Left ventricle myocardium inferior (tissue), 1 donor: ENCODE measurements at regions not wholly inside any gene's neighbourhood (a gene's known extent, or its start where the extent isn't known, plus 50 kb on each side); places are given as distances from the start of the nearest gene placed in this dataset.
A peak's percentile ranks its signal among the peaks of the same experiment; 100 is the strongest.

Experiments used
- DNase-seq: peaks from one replicate; pipeline ENCODE4 v3.0.0-alpha.2; 2020
- H3K27ac ChIP-seq: fragments of 200-600 bp; replicated peaks from 2 replicates; pipeline ENCODE4 v1.8.0; 2021
- H3K27me3 ChIP-seq: fragments of 200-600 bp; 2 replicates; pipeline ENCODE4 v1.8.0; 2021; ENCODE audit warnings: low read depth
- H3K36me3 ChIP-seq: fragments of 200-600 bp; 2 replicates; pipeline ENCODE4 v1.8.0; 2021
- H3K4me1 ChIP-seq: fragments of 200-600 bp; 2 replicates; pipeline ENCODE4 v1.8.0; 2021
- H3K4me3 ChIP-seq: fragments of 200-600 bp; 2 replicates; pipeline ENCODE4 v1.8.0; 2021; ENCODE audit warnings: mild to moderate bottlenecking, moderate library complexity
- H3K9me3 ChIP-seq: fragments of 200-600 bp; replicated peaks from 2 replicates; pipeline ENCODE4 v1.8.0; 2021
- CTCF ChIP-seq: fragments of 200-600 bp; IDR thresholded peaks from 2 replicates; pipeline ENCODE4 v1.8.0; 2021; ENCODE audit warnings: antibody characterized with exemption, mild to moderate bottlenecking, borderline replicate concordance
- intact Hi-C: fragments of 100-400 bp; cut with micrococcal nuclease; formaldehyde crosslinking; loops from one replicate; pipeline ENCODE4 v1.11.0; 2022
- donor health status: DM: no; HTN: yes; CAD: no; lungs with severe emphysema.

GRCh38 chr2:8550481-8550880, 131.4 kb upstream of the ID2 start:
- intact Hi-C loops: no loop called here
- Histone ChIP-seq H3K36me3 (no peaks in the 10 kb centered on the region), H3K9me3 (peaks cover 3% of the 10 kb centered on the region), H3K27me3 (no peaks in the 10 kb centered on the region), H3K4me3 (no peak overlapping the region), H3K4me1 (peaks cover 5% of the 10 kb centered on the region), H3K27ac (no peak overlapping the region)
- TF ChIP-seq CTCF: no peak
- DNase-seq: peak; percentile 6

GRCh38 chr2:8550937-8551621, 130.8 kb upstream of the ID2 start:
- no peak for TF ChIP-seq CTCF
- H3K9me3 ChIP-seq: peaks cover 3% of the 10 kb centered on the region
- intact Hi-C loops: no loop called here
- DNase-seq: no peak
- no peaks in the 10 kb centered on the region for H3K27me3 ChIP-seq
- no peaks in the 10 kb centered on the region for H3K36me3 ChIP-seq
- H3K27ac ChIP-seq: no peak overlapping the region
- H3K4me1 ChIP-seq: peaks cover under 1% of the 10 kb centered on the region
- H3K4me3 ChIP-seq: no peak overlapping the region

DNA sequence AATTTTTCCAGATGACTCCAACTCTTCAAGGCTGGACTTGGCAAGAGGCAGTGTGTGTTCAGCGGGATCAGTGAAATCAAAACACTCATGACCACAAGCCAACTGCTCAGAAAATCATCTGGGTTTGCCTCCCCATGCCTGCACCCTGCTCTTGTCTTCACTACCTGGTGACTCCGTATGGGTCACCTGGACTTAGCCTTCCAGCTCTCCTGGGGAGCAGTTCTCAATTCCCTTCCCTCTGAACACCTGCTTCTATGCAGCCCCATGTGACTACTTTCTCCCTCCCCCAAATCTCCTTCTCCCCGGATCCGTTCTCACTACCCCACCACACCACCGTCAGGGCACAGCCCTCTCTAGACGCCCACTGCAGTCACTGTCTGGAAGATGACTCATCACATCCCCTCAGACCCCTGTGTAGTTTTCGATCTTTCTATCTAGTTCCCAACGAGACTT, 130.2 kb upstream of the ID2 start:
- Histone ChIP-seq H3K4me3 (no peak overlapping the region), H3K9me3 (peaks cover 3% of the 10 kb centered on the region), H3K36me3 (no peaks in the 10 kb centered on the region), H3K27me3 (no peaks in the 10 kb centered on the region), H3K27ac (no peak overlapping the region), H3K4me1 (no peaks in the 10 kb centered on the region)
- no peak for DNase-seq
- intact Hi-C loops: no loop called here
- TF ChIP-seq CTCF: no peak

GRCh38 chr2:8552293-8552801, 129.5 kb upstream of the ID2 start:
- Histone ChIP-seq H3K36me3 (no peaks in the 10 kb centered on the region), H3K27me3 (no peaks in the 10 kb centered on the region), H3K9me3 (peaks cover 3% of the 10 kb centered on the region), H3K4me3 (no peak overlapping the region), H3K4me1 (no peaks in the 10 kb centered on the region), H3K27ac (no peak overlapping the region)
- TF ChIP-seq CTCF: no peak
- peak; percentile 5 for DNase-seq
- intact Hi-C loops: no loop called here

- Histone ChIP-seq H3K36me3 (no peaks in the 10 kb centered on the region), H3K4me3 (no peak overlapping the region), H3K27me3 (no peaks in the 10 kb centered on the region), H3K4me1 (no peaks in the 10 kb centered on the region), H3K27ac (no peak overlapping the region), H3K9me3 (peaks cover 9% of the 10 kb centered on the region)
- no peak for DNase-seq
- intact Hi-C loops: no loop called here
- TF ChIP-seq CTCF: no peak
These were observed 128.2 kb upstream of the ID2 start for GRCh38 chr2:8553643-8554042.
